Stimulated activated CD4-positive, alpha-beta T cell treated with anti-CD3 and anti-CD28 coated beads, Interleukin-2, amount 100 ng/mL, for 24 hours (primary cell): ENCODE measurements at regions not wholly inside any gene's neighbourhood (a gene's known extent, or its start where the extent isn't known, plus 50 kb on each side); places are given as distances from the start of the nearest gene placed in this dataset.

ENCODE experiments used
- DNase-seq, 2 donors: peaks; one replicate each; pipeline ENCODE4 v3.0.0-alpha.2; 2020

DNA sequence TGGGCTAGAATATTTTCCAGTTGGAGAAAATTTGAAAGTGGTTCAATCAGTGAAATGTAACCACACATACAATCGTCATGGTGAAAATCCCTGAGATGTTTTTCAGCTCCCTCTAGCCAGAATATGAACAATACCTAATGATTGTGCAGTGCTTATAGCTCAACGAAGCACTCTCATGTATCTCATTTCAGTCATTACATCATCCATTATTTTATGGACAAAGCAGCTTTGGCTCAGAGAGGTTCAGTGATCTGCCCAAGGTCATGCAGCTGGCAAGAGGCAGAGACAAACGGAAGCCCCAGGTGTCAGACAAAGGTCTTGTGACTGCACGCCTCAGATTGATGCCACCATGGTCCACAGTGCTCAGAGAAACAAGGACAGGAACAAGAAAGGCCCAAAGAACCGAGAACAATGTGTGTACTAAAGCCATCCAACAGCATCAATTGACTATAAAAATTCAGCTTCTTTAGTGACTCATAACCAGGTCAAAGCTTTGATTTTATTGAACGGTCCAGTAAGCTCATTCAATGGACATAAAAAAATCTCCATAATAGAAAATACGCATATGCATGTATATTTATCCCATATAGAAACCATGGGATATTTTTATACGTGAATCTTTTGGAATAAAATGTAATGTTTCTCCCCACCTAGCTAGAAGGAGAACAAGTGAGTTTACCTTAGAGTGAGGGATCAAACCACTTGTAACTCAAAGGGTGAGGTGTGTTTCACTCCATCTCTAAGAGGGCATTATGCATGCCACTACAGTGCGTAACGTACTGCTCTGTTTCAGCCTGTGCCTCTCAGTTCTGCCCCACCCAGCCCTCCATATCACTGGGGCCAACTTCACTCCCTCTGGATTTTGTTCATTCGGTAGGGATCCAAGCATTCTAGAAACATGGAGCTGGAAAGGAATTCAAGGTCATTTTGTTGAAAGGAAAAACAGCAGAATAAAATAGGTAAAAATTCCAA lies 141.8 kb downstream of the GRIN2B start:
- no peak for DNase-seq

DNA sequence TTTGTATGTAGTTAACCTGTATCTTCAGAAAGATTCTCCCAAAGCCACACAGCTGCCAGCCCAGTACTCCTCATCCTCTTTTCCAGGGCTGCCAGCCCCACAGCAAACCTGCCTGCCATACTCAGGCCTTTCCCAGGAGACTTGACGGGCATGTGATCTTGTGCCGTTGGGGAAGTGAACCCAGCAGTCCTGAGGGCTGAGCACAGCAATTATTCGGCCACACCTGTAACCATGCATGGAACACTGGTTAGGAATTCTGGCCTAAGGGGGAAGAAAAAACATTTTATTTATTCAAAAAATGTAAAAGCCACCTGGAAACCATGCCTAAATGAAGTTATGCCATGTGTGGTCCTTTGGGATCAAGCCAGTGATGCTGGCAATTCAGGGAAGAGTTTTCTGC lies 145.3 kb downstream of the GRIN2B start:
- DNase-seq = no peak

DNA sequence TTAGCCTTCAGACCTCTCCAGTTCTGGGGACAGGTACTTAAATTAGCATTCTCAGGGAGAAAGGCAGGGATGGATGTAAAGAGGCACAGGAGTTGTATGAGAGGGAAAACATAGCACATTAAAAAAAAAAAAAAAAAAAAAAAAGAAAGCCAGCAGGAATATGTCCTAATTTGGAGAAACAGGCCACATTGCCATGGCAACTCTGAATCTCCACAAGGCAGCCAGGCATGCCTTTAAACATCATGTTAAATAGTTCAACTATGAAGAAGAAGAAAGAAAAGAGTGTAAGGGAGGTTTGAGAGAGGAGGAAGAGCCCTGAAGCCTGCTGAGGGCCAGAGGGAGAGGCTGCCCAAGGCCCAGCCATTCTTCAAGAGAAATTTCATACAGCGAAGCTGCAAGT lies 145.8 kb downstream of the GRIN2B start:
- no peak for DNase-seq

DNA sequence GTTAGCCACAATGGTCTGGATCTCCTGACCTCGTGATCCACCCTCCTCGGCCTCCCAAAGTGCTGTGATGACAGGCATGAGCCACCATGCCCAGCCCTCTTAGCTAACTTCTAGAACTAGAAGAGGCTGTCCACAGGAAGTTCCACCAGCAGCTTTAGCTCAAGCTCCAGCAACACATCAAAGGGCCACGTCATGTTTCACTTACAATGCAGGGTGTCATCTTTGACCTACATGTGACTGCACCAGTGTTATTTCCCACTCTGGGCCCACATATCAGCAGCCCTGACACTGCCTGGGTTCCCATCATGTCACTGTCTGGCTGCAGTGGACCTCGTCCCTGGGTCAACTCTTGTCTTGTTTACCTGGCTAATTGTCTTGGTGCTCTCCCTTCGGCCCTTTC lies 147.2 kb downstream of the GRIN2B start:
- DNase-seq = no peak

DNA sequence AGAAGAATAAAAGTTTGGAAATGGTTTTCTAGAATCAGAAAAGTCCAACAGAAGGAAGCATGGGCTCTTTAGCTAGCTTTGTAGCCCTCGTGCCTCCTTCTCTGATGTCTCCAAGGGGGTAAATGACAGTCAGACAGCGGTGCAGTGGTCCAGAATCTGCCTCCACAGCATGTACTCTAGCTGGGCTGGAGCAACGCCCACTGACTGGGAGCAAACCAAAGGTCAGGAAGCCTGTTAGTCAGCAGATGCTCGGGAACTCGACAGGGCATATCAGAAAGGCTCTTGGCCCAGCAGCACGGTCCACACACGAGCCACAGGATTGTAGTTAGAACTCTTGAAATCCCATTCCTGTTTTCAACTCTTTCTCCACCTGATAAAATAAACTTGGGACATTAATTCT lies 164.3 kb downstream of the GRIN2B start:
- DNase-seq = no peak

DNA sequence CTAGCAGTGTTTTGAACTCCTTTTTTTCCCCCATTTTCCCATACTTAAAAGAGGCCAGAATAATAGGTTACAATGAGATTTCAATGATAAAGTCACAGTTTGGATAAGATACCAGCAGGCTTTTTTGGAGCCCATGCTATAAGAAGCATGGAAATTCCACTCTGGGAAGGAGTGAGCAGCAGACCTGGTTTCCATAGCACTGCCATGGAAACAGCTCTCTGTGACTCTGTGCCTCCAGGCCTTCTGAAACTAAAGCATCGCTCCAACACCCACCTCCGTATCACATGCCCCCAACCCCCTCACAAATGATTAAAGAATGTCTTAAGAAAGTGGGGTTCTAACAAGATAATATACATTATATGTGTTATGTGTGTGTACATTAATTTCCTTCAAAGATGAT lies 165.0 kb downstream of the GRIN2B start:
- no peak for DNase-seq

DNA sequence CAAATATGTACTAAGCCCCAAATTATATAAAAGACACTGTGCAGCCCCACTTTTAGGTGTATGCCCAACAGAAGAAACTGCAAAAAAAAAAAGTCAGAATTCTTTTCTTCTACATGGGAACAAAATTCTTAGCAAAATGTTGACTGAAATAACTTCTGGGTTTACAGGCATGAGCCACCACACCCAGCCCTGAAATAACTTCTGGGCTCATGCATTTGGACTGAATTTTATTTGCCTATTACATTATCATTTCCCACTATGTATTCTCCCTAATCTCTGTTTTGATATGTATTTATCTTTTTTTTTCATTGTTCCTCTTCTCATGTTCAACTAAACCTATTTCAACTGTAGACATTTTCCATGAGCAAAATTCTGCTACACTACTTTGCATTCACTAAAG lies 169.2 kb downstream of the GRIN2B start:
- no peak for DNase-seq

DNA sequence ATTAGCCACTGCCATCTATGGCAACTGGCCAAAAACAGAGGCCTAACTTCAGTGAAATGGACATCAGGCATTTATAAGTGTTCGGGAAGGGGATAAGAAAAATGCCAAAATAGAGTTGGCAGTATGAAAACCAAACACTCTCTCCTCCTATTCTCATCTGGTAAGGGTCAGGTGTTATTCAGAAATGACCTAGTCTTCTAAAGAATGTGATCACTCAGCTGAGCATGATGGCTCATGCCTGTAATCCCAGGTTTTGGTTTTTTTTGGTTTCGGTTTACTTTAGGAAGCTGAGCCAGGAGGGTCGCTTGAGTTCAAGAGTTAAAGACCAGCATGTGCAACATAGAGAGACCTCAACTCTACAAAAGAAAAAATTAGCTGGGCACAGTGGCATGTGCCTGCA lies 170.3 kb downstream of the GRIN2B start:
- no peak for DNase-seq

DNA sequence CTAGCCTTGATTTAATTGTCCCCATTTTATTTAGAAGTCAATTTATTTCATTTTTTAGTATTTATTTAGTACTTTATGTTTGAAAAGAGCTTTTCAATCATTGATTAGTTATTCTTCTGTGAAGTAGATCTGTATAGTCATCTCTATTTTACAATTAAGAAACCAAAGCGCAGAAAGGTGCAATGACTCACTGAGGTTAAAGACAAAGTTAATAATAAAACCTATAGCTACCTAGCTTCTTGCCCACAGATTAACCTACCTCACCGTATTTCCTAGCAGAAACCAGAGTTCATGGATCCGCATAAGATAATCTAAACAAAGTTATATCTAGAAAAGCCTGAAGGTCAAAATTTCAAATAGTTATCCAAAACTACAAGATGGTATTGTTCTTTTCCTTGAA lies 176.4 kb downstream of the GRIN2B start:
- DNase-seq = no peak

DNA sequence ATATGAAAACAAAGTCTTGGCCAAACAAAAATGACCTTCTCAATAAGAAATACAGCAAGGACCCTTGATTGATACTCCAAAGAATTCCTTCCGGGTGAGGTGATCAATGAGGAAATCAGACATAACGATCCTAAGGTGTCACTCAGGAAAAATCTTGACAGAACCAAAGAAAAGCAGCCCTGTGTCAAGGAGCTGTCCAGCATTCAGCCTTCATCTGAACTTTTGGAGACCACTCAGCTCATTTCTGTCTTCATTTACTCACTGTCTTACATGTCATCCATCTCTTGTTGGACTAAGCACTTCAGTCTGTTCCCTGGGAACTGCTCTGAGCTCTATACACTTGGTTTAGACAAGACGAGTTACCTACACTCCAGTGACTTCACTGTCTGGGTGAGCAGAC lies 179.9 kb downstream of the GRIN2B start:
- no peak for DNase-seq

DNA sequence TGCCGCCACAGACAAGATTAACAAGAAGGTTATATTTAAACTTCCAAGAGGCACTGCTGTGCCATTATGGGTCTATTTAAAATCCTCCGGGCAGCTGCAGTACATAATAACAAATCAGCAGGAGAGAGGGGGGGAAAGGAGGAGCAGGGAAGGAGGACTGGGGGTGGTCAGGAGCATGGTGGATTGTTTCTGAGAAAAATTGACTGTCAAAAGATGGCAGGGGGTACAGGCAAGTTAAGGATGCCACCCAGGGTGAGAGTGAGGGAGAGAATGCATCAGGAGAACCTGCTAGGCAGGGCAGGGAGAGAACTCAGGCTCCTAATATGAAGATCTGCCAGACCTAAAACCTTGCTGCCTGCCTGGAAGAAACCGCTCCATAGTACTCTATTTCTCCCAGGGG lies 181.8 kb downstream of the GRIN2B start:
- no peak for DNase-seq

DNA sequence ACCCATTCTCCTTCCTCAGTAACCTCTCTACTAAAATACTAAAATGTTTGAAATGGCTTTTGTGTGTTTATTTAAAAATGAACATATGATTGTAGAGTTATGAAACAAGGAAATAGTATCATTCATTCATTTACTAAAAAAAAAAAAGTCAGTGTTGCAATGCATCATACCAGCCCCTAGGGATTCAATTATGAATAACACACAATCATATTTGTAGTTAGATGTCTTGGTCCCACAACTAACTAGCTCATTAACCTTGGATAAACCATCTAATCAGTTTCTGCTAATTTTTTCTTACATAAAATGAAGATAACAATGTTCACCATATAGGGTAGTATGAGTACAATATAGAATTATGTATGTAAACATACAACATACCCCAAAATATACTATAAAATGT lies 183.2 kb downstream of the GRIN2B start:
- DNase-seq = no peak

DNA sequence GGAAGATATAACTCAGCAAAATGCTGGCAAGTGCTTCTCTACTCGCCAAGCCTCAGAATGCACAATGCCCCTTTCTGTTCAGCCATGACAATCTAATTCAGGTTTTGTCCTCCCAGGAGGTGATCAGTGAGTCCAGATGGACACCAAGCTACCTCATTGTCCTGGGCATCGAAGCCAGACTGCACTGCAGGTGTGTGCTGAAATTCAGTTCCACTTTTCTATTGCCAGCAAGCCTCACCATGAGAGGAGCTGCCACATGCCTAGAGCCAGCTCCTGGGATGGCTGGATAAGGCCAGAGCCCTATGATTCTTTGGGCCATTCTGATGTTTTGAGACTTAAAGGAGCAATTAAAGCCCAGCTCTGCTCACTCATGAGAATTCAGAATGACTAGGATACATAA lies 186.7 kb downstream of the GRIN2B start:
- no peak for DNase-seq

DNA sequence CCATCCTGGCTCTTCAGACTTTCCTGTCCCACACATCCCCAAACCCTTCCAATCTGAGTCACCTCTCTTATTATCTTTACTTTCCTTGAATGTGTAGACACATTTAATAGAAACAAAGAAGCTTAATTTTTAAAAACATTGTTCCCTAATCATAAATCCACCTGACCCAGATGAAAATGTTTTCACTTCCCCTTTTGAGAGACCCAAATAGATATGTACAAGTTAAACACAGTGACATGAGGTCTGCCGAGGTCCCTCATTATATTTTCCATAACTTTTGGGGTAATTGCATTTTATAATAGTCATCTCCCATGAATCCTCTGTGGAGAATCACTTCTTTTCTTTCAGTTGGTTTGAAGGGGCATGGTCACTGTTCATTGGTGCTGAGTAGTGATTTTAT lies 191.1 kb downstream of the GRIN2B start:
- DNase-seq = no peak

DNA sequence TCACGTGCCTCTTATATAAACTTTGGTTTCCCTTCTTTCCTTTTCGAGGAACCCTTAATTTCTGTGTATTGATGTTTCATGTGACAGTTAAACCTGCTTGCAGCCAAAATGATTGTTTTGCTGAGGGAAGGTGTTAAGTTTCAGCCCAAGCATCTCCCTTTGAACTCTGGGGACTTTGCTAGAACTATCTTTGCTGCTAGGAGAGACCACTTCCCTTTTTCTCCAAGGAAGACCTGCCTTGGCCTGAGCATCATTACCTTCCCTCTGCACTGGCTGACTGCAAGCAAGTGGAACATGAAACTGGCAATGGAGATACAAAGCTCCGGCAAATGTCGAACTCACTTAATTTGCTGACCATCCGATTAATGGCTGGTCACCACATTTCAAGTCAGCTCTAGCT lies 192.8 kb downstream of the GRIN2B start:
- DNase-seq = no peak

DNA sequence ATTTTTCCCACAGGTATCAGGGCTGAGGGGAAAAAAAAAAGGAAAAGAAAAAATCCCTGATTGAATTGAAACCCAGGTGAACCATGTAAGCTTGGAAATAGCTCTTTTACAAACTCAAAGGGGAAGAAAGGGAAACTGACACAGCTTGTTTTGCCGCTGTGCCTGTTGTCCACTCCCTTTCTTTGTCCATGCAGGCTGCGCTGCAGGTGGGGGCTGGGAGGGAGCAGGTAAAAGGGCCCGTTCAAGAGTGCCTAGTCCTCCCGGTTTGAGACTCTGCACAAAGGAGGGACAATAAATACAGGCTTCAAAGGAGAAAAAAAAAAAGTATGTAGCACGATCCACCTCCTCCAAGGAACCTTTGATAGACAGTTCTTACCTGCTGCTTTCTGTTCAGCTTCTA lies 194.8 kb downstream of the GRIN2B start:
- DNase-seq = no peak

DNA sequence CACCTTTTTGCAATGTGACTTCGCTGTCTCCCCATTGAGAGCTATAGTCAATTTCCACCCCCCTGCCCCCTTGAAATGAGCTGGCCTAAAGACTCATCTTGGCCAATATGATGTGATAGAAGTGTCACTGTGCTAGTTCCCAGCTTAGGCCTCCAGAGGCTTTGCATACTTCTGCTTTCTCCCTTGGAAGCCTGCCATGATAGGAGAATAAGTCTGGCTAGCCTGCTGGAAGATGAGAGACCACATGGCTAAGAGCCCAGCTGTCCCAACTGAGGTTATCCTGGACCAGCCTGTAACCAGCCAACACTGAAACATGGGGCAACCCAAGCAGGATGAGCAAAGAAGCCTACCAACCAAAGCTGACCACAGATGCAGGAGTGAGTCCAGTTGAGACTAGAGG lies 196.9 kb downstream of the GRIN2B start:
- DNase-seq = no peak

DNA sequence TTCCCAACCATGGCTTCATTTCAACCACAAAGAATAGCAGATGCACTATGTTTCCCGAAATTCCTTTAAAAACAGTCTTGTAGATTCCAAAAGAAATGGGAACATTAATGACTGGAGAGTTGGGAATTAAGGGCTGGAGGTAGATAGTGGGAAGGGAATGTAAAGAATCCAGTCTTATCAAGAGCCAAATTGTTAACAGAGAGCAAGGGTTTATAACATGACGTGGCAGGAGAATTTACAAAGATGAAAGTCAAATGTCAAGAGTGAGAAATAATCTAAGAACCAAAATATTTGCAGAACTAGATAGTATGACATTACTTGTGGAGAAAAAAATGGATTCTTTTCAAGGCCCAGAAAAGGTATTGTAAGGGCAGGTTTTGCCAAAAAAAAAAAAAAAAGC lies 200.9 kb downstream of the GRIN2B start:
- no peak for DNase-seq

DNA sequence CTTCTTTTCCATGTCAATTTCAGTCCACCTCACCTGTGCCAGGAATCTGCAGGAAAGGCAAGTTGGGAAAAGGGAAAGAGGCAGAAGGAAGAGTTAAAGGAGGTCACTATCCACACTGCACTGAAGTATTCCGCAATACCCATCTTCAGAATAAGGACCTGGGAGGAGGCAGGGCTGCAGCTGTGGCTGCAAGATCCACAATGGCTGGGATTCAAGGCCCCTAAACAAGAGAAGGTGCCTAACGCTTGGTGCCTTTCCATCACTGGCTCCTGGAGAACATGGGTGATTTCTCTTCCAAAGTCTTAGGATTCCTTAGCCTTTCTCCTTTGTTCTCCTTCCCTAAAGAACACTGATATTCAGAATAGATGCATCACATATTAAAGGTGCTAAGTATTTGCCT lies 204.0 kb downstream of the GRIN2B start:
- DNase-seq = no peak

DNA sequence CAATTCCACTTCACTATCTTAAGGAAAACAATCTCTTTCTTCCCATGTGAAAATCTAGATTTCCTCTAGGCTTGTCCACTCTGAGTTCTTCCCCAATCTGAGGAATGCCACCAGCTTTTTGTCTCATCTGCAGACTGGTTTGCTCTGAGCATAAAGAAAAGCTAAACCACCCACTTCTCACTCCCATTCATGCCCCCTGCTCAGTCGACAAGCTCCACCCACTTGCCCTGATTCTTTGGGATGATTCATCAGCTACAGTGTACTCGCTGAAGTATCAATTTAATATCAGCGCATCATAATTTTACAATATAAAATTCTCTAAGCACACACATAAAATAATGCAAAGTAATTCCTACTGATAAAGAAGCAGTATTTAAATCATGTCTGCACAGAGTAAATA lies 209.1 kb downstream of the GRIN2B start:
- DNase-seq = no peak

DNA sequence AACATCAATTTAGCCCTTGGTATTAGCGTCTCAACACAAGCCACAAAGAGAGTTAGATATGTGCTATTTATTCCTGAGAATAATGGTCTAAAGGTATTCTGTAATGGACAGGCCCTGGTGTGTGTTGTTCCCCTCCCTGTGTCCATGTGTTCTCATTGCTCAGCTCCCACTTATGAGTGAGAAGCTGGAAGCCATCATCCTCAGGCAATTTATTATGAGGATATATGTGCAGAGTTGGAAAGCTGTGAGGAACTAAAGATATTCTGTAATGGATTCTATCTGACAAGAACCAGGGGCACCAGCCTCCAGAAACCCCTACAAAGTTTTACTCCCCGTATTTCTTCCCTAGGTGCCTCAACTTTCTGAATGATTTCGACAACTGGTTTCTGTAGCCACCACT lies 210.8 kb downstream of the GRIN2B start:
- no peak for DNase-seq

DNA sequence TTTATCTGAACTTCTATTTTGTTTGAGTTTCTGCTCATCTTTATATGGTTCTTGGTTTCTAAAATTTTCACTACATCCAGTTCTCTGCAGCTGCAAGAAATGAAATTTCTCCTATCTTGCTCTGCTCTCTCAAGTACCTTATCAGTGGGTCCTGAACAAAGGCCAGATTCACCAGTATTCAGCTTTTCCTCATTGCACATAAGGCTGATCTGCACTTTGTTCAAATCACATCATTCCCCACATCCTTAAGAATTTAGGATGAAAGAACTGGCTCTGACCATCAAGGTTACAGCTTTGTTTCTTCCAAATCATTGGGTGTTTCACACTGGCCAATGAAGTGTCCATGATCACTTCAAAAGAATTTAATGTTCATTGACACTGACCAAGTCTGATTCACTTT lies 211.4 kb downstream of the GRIN2B start:
- no peak for DNase-seq

DNA sequence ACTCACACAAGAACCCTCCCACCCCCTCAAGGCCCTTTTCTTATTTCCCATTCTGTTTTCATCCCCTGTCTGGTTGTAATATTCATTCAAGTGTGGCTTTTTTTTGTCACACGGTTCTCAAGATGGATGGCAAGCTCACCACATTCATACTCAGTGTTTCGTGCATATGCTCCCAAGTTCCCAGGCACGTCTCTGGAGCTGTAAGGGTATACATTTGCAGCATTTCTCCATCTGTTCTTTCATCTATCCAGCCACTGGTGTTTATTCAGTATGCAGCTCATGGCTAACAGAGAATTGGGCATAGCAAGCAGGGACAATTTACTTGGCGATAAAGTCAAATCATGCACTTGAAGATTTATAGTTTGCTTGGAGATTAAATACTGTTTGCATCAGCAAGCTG lies 212.1 kb downstream of the GRIN2B start:
- no peak for DNase-seq

DNA sequence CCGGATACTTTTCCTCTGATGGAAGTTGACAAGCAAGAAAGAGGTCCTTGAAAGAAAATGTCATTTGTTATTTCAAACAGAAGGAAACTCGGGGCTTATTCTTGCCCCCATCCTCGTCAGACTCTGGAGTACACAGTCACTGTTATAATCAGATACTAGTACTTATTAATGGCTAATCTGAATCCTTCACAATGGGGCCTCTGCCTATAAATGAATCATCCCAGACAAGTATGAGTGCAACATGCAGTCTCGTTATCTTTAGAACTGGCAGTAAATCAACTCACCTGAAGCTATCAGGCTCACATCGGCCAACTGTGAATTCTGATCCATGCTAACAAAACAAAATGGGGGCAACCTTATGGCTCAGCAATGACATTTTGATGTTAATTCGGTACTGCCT lies 216.7 kb downstream of the GRIN2B start:
- no peak for DNase-seq

DNA sequence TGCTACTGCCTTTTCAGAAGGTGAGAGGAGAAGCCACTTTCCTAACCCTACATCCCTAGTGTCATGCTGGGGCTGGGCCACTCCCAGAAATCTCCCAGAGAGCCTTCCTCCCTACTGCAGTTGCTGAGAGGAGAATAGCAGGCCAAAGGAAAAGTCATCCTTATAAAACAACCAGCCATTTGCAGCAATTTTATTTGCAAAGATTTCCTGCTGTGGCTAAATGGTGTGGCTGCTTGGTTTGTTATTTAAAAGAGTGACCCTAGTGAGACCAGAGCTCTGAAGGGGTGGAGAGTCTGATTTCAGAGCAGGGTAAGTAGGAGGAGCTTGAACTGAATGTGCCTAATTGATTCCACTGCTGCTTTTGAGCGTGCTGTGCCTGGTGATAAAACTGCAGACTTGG lies 232.0 kb downstream of the GRIN2B start:
- DNase-seq = no peak
